ENCODE measurements at regions not wholly inside any gene's neighbourhood (a gene's known extent, or its start where the extent isn't known, plus 50 kb on each side); places are given as distances from the start of the nearest gene placed in this dataset.

DNA sequence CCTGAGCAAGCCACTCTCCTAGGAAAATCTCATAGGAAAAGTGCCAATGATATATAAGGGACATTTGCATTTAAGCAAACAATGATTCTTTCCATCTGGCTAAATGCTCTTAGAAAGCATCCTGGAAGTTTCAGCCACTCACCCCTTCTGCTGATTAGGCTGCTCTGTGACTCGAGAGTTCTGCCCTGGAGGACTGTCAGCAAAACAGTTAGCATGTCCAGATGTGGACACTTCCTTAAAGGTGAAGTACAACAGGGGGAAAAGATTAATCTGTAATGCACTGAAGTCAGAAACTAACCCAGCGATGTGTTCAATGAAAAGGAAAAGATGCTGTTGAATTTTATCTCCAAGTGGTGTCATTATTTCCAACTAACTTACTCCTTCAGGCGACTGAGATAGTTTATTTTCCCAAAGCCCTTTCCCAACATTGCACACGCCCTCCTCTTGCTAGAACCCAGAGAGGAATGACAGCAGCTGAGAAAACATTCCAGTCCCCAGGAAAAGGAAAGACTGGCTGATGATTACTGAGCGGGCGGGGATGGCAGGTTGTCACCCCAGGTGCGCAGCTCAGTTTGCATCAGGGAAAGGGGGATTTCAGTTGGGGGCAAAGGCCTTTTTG is 214.0 kb downstream of the SS18 start:
- Histone ChIP-seq H3K4me1 (ENCODE audit: control insufficient read depth, extremely low read depth, insufficient read depth, low read length) (no peaks in the 10 kb centered on the region), H3K9ac (ENCODE audit: insufficient read depth, low read length) (no peak overlapping the region), H3K27ac (ENCODE audit: insufficient read depth, low read length) (no peak overlapping the region), H3K36me3 (ENCODE audit: control insufficient read depth, insufficient read depth, low read length) (no peaks in the 10 kb centered on the region), H3K79me2 (ENCODE audit: control insufficient read depth, insufficient read depth, low read length) (no peaks in the 10 kb centered on the region), H2AFZ (ENCODE audit: low read length) (no peak overlapping the region), H3K9me3 (ENCODE audit: control insufficient read depth, insufficient read depth, low read depth, low read length) (no peaks in the 10 kb centered on the region), H3K27me3 (ENCODE audit: control insufficient read depth, insufficient read depth, low read length) (no peaks in the 10 kb centered on the region), H4K20me1 (ENCODE audit: control insufficient read depth, extremely low read depth, insufficient read depth, low read length) (no peaks in the 10 kb centered on the region), H3K4me2 (ENCODE audit: extremely low read depth, insufficient read depth, low read length) (no peak overlapping the region), H3K4me3 (replicated peaks in 1 of 4; ENCODE audit: control extremely low read depth in 1 of 4, insufficient read depth in 1 of 4, low read depth in 3 of 4, low read length in 4 of 4) (no peak overlapping the region)
- TF ChIP-seq, protein P1, sequence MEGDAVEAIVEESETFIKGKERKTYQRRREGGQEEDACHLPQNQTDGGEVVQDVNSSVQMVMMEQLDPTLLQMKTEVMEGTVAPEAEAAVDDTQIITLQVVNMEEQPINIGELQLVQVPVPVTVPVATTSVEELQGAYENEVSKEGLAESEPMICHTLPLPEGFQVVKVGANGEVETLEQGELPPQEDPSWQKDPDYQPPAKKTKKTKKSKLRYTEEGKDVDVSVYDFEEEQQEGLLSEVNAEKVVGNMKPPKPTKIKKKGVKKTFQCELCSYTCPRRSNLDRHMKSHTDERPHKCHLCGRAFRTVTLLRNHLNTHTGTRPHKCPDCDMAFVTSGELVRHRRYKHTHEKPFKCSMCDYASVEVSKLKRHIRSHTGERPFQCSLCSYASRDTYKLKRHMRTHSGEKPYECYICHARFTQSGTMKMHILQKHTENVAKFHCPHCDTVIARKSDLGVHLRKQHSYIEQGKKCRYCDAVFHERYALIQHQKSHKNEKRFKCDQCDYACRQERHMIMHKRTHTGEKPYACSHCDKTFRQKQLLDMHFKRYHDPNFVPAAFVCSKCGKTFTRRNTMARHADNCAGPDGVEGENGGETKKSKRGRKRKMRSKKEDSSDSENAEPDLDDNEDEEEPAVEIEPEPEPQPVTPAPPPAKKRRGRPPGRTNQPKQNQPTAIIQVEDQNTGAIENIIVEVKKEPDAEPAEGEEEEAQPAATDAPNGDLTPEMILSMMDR (conservative IDR thresholded peaks at IDR 0.05 in 1 of 2, IDR thresholded peaks at IDR 0.05 in 1 of 2; ENCODE audit: low read depth in 1 of 2, low read length in 2 of 2) = no peak
- TF ChIP-seq EZH2 (IDR thresholded peaks at IDR 0.05; ENCODE audit: low read length, missing control alignments) = no peak
- peak in 1 of 2 donors; percentile 15 for DNase-seq (ENCODE audit: low read depth in 2 of 2)

DNA sequence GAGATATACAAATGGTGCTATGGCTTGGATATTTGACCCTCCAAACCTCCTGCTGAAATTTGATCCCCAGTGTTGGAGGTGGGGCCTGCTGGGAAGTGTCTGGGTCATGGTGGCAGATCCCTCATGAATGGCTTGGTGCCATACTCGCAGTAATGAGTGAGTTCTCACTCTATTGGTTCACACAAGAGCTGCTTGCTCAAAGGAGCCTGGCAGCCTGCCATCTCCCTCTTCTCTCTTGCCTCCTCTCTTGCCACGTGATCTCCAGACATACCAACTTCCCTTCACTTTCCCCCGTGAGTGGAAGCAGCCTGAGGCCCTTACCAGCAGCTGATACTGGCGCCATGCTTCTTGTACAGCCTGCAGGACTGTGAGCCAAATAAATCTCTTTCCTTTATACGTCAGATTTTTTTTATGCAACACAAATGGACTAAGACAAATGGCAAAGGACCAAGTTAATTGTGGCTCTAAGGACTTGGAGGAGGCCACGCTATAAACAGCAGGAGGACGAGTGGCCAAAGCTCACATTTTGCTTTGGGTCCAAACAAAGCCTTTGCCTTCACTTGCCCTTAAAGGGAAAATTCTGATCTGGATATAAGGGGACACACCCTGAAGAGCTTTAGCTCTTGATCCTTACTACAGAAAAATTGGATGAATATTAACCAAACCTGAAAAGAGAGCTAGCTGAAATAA is 214.7 kb downstream of the SS18 start:
- H3K4me3 ChIP-seq (replicated peaks in 1 of 4; ENCODE audit: control extremely low read depth in 1 of 4, insufficient read depth in 1 of 4, low read depth in 3 of 4, low read length in 4 of 4) = no peak overlapping the region
- H3K4me2 ChIP-seq (ENCODE audit: extremely low read depth, insufficient read depth, low read length) = no peak overlapping the region
- H2AFZ ChIP-seq (ENCODE audit: low read length) = no peak overlapping the region
- H3K27ac ChIP-seq (ENCODE audit: insufficient read depth, low read length) = no peak overlapping the region
- H3K36me3 ChIP-seq (ENCODE audit: control insufficient read depth, insufficient read depth, low read length) = no peaks in the 10 kb centered on the region
- no peaks in the 10 kb centered on the region for H4K20me1 ChIP-seq (ENCODE audit: control insufficient read depth, extremely low read depth, insufficient read depth, low read length)
- no peak overlapping the region for H3K9ac ChIP-seq (ENCODE audit: insufficient read depth, low read length)
- TF ChIP-seq, protein P1 (conservative IDR thresholded peaks at IDR 0.05 in 1 of 2, IDR thresholded peaks at IDR 0.05 in 1 of 2; ENCODE audit: low read depth in 1 of 2, low read length in 2 of 2) = no peak
- TF ChIP-seq EZH2 (IDR thresholded peaks at IDR 0.05; ENCODE audit: low read length, missing control alignments) = no peak
- no peaks in the 10 kb centered on the region for H3K27me3 ChIP-seq (ENCODE audit: control insufficient read depth, insufficient read depth, low read length)
- DNase-seq (ENCODE audit: low read depth in 2 of 2) = peak; percentile 0 to 20
- H3K9me3 ChIP-seq (ENCODE audit: control insufficient read depth, insufficient read depth, low read depth, low read length) = no peaks in the 10 kb centered on the region
- no peaks in the 10 kb centered on the region for H3K4me1 ChIP-seq (ENCODE audit: control insufficient read depth, extremely low read depth, insufficient read depth, low read length)
- no peaks in the 10 kb centered on the region for H3K79me2 ChIP-seq (ENCODE audit: control insufficient read depth, insufficient read depth, low read length)

DNA sequence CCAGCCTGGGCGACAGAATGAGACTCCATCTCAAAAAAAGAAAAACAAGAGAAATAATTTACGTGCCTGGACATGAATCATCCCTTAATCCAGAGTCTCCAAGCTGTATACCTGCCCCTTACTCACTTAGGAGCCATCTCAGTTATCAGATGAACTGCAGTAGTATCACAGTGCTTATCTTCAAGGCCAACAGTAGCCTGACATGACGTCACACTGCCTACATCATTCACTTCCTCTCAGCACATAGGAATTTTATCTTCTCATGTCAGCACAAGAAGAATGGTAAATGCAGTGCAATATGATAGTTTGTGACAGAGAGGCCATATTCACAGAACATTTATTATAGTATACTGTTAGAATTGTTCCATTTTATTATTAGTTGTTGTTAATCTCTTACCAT is 216.6 kb downstream of the SS18 start:
- H2AFZ ChIP-seq (ENCODE audit: low read length) = no peak overlapping the region
- H3K27ac ChIP-seq (ENCODE audit: insufficient read depth, low read length) = no peak overlapping the region
- H3K4me2 ChIP-seq (ENCODE audit: extremely low read depth, insufficient read depth, low read length) = no peak overlapping the region
- H3K9ac ChIP-seq (ENCODE audit: insufficient read depth, low read length) = no peak overlapping the region
- peak in 1 of 2 donors; percentile 6 for DNase-seq (ENCODE audit: low read depth in 2 of 2)
- no peaks in the 10 kb centered on the region for H4K20me1 ChIP-seq (ENCODE audit: control insufficient read depth, extremely low read depth, insufficient read depth, low read length)
- H3K36me3 ChIP-seq (ENCODE audit: control insufficient read depth, insufficient read depth, low read length) = no peaks in the 10 kb centered on the region
- H3K4me3 ChIP-seq (replicated peaks in 1 of 4; ENCODE audit: control extremely low read depth in 1 of 4, insufficient read depth in 1 of 4, low read depth in 3 of 4, low read length in 4 of 4) = no peak overlapping the region
- TF ChIP-seq, protein P1 (conservative IDR thresholded peaks at IDR 0.05 in 1 of 2, IDR thresholded peaks at IDR 0.05 in 1 of 2; ENCODE audit: low read depth in 1 of 2, low read length in 2 of 2) = no peak
- no peak for TF ChIP-seq EZH2 (IDR thresholded peaks at IDR 0.05; ENCODE audit: low read length, missing control alignments)
- H3K9me3 ChIP-seq (ENCODE audit: control insufficient read depth, insufficient read depth, low read depth, low read length) = no peaks in the 10 kb centered on the region
- H3K79me2 ChIP-seq (ENCODE audit: control insufficient read depth, insufficient read depth, low read length) = no peaks in the 10 kb centered on the region
- no peaks in the 10 kb centered on the region for H3K4me1 ChIP-seq (ENCODE audit: control insufficient read depth, extremely low read depth, insufficient read depth, low read length)
- H3K27me3 ChIP-seq (ENCODE audit: control insufficient read depth, insufficient read depth, low read length) = no peaks in the 10 kb centered on the region
